ENCODE measurements at regions not wholly inside any gene's neighbourhood (a gene's known extent, or its start where the extent isn't known, plus 50 kb on each side); places are given as distances from the start of the nearest gene placed in this dataset.
"Not testable (repeated sequence)": the region's sequence is repeated elsewhere in the genome, so short reads cannot be mapped to it uniquely, and the experiment has no call there.

GRCh38 chr3:112755845-112756613 is 90.6 kb downstream of the CD200R1L start:
- H3K4me3 ChIP-seq (ENCODE audit: low read length), result no peak overlapping the region
- no TSS peak for BruUV-seq (replicated peaks)
- no peak overlapping the region for H2AFZ ChIP-seq (ENCODE audit: low read length)
- H3K4me1 ChIP-seq (ENCODE audit: insufficient read depth, low read length), result no peaks in the 10 kb centered on the region
- no peaks in the 10 kb centered on the region for H3K9me2 ChIP-seq (replicated peaks; ENCODE audit: low read length)
- H3K79me2 ChIP-seq (ENCODE audit: low read length), result no peaks in the 10 kb centered on the region
- DNase-seq, result no peak
- H3K4me2 ChIP-seq (ENCODE audit: low read length), result no peak overlapping the region
- ChIA-PET CTCF (no interaction called here), POLR2A (ENCODE audit: unreplicated experiment) (interaction anchor here (0.6 kb wide), 1 partner anchor 31 kb away, joined by 3 read pairs; no protein-coding TSS in a partner anchor)
- intact Hi-C loops (cut with micrococcal nuclease), result no loop called here
- H3F3A ChIP-seq (ENCODE audit: low read length, unreplicated experiment), result no peaks in the 10 kb centered on the region
- H3K36me3 ChIP-seq (ENCODE audit: low read depth, low read length), result no peaks in the 10 kb centered on the region
- no peak for ATAC-seq
- no peak overlapping the region for H3K9ac ChIP-seq (ENCODE audit: low read length)
- TF ChIP-seq EZH2phosphoT487 (IDR thresholded peaks at IDR 0.05; ENCODE audit: borderline replicate concordance, low read length) (no peak), CTCF (conservative IDR thresholded peaks at IDR 0.05; ENCODE audit: low read depth, low read length) (no peak), EZH2 (IDR thresholded peaks at IDR 0.05; ENCODE audit: low read length, unreplicated experiment) (no peak)
- no peaks in the 10 kb centered on the region for H3K9me3 ChIP-seq (ENCODE audit: low read length)
- no peaks in the 10 kb centered on the region for H4K20me1 ChIP-seq (ENCODE audit: low read length)
- no peak overlapping the region for H3K27ac ChIP-seq (ENCODE audit: low read length)
- H3K27me3 ChIP-seq (ENCODE audit: low read length), result no peaks in the 10 kb centered on the region

GRCh38 chr3:112755046-112755445 is 91.6 kb downstream of the CD200R1L start:
- CTCF ChIA-PET; H4K20me1 ChIP-seq (ENCODE audit: low read length); H3K4me3 ChIP-seq (ENCODE audit: low read length); H3K79me2 ChIP-seq (ENCODE audit: low read length); ATAC-seq; H3K9me2 ChIP-seq (replicated peaks; ENCODE audit: low read length); DNase-seq; H3F3A ChIP-seq (ENCODE audit: low read length, unreplicated experiment); BruUV-seq (replicated peaks); intact Hi-C loops (cut with micrococcal nuclease); H3K9ac ChIP-seq (ENCODE audit: low read length); POLR2A ChIA-PET (ENCODE audit: unreplicated experiment); H3K4me1 ChIP-seq (ENCODE audit: insufficient read depth, low read length); H3K9me3 ChIP-seq (ENCODE audit: low read length); H2AFZ ChIP-seq (ENCODE audit: low read length); H3K36me3 ChIP-seq (ENCODE audit: low read depth, low read length); H3K27me3 ChIP-seq (ENCODE audit: low read length); H3K27ac ChIP-seq (ENCODE audit: low read length); H3K4me2 ChIP-seq (ENCODE audit: low read length): not testable (repeated sequence)

- BruUV-seq (replicated peaks), result no TSS peak
- Histone ChIP-seq H3K9me3 (ENCODE audit: low read length) (no peaks in the 10 kb centered on the region), H3K4me2 (ENCODE audit: low read length) (no peak overlapping the region), H3K36me3 (ENCODE audit: low read depth, low read length) (no peaks in the 10 kb centered on the region), H3K79me2 (ENCODE audit: low read length) (no peaks in the 10 kb centered on the region), H3K27me3 (ENCODE audit: low read length) (no peaks in the 10 kb centered on the region), H2AFZ (ENCODE audit: low read length) (no peak overlapping the region), H4K20me1 (ENCODE audit: low read length) (no peaks in the 10 kb centered on the region), H3K4me1 (ENCODE audit: insufficient read depth, low read length) (peaks cover 14% of the 10 kb centered on the region), H3K9ac (ENCODE audit: low read length) (no peak overlapping the region), H3K4me3 (ENCODE audit: low read length) (no peak overlapping the region), H3K9me2 (replicated peaks; ENCODE audit: low read length) (no peaks in the 10 kb centered on the region), H3F3A (ENCODE audit: low read length, unreplicated experiment) (no peaks in the 10 kb centered on the region), H3K27ac (ENCODE audit: low read length) (no peak overlapping the region)
- DNase-seq (no peak), ATAC-seq (no peak)
- intact Hi-C loops (cut with micrococcal nuclease), result no loop called here
- no peak for TF ChIP-seq CTCF (conservative IDR thresholded peaks at IDR 0.05; ENCODE audit: low read depth, low read length)
- no peak for TF ChIP-seq EZH2phosphoT487 (IDR thresholded peaks at IDR 0.05; ENCODE audit: borderline replicate concordance, low read length)
- no peak for TF ChIP-seq EZH2 (IDR thresholded peaks at IDR 0.05; ENCODE audit: low read length, unreplicated experiment)
- CTCF ChIA-PET, result no interaction called here
- POLR2A ChIA-PET (ENCODE audit: unreplicated experiment), result no interaction called here
Observed at GRCh38 chr3:112751564-112752512, 94.8 kb downstream of the CD200R1L start.
